GM23338 (cell line): ENCODE measurements at regions not wholly inside any gene's neighbourhood (a gene's known extent, or its start where the extent isn't known, plus 50 kb on each side); places are given as distances from the start of the nearest gene placed in this dataset.

ENCODE experiments used
- ATAC-seq: fragments of 200-7000 bp; cut with Tn5 transposase; 3 replicates; pipeline ENCODE4 v1.9.1; 2020
- DNase-seq: peaks from one replicate; pipeline ENCODE4 v3.0.0-alpha.2; 2015; ENCODE audit warnings: low spot score
- H2AFZ ChIP-seq: fragments of 200-600 bp; sonication (generic); 2 replicates; pipeline ENCODE4 v1.8.0; 2016; ENCODE audit warnings: antibody characterized with exemption, mild to moderate bottlenecking, moderate library complexity
- H3F3A ChIP-seq: fragments of 200-600 bp; sonication (generic); replicated peaks from 2 replicates; pipeline ENCODE4 v1.8.0; 2017; ENCODE audit warnings: antibody characterized with exemption, mixed run types, low read depth
- H3K27ac ChIP-seq: fragments of 200-600 bp; sonication (generic); 2 replicates; pipeline ENCODE4 v1.6.1; 2016; ENCODE audit warnings: low read depth
- H3K27me3 ChIP-seq: fragments of 200-600 bp; sonication (generic); 2 replicates; pipeline ENCODE4 v1.8.0; 2016; ENCODE audit warnings: mild to moderate bottlenecking, mixed run types, moderate library complexity; ENCODE audit not compliant: insufficient read depth
- H3K36me3 ChIP-seq: fragments of 200-600 bp; sonication (generic); 2 replicates; pipeline ENCODE4 v1.8.0; 2016; ENCODE audit warnings: mild to moderate bottlenecking; ENCODE audit not compliant: insufficient read depth
- H3K4me1 ChIP-seq: fragments of 200-600 bp; sonication (generic); 2 replicates; pipeline ENCODE4 v1.8.0; 2016; ENCODE audit warnings: mild to moderate bottlenecking, moderate library complexity; ENCODE audit not compliant: insufficient read depth
- H3K4me2 ChIP-seq: fragments of 200-600 bp; sonication (generic); 2 replicates; pipeline ENCODE4 v1.7.1; 2017; ENCODE audit warnings: mixed run types
- H3K4me3 ChIP-seq: fragments of 200-600 bp; sonication (generic); 2 replicates; pipeline ENCODE4 v1.6.1; 2016; ENCODE audit warnings: mixed run types
- H3K79me2 ChIP-seq: fragments of 200-600 bp; sonication (generic); replicated peaks from 2 replicates; pipeline ENCODE4 v1.8.0; 2017; ENCODE audit warnings: mild to moderate bottlenecking; ENCODE audit not compliant: insufficient read depth
- H3K9me2 ChIP-seq: fragments of 200-600 bp; sonication (generic); 2 replicates; pipeline ENCODE4 v1.8.0; 2017; ENCODE audit not compliant: insufficient read depth
- H4K20me1 ChIP-seq: fragments of 200-600 bp; sonication (generic); replicated peaks from 2 replicates; pipeline ENCODE4 v1.8.0; 2017; ENCODE audit warnings: mild to moderate bottlenecking; ENCODE audit not compliant: insufficient read depth
- H3K27ac Mint-ChIP-seq: 2 replicates; pipeline ENCODE4 v1.8.0; 2020; ENCODE audit warnings: inconsistent platforms, mild to moderate bottlenecking, moderate library complexity, mixed read lengths
- H3K27me3 Mint-ChIP-seq: 3 replicates; pipeline ENCODE4 v1.8.0; 2022; ENCODE audit warnings: low read depth, mild to moderate bottlenecking, moderate library complexity, mixed read lengths, inconsistent platforms; ENCODE audit not compliant: insufficient read depth, poor library complexity
- H3K36me3 Mint-ChIP-seq: 3 replicates; pipeline ENCODE4 v1.8.0; 2021; ENCODE audit warnings: low read depth, mild to moderate bottlenecking, inconsistent platforms, moderate library complexity, mixed read lengths
- H3K4me1 Mint-ChIP-seq: 3 replicates; pipeline ENCODE4 v1.8.0; 2020; ENCODE audit warnings: mild to moderate bottlenecking, inconsistent platforms, mixed read lengths
- H3K4me3 Mint-ChIP-seq: 3 replicates; pipeline ENCODE4 v1.8.0; 2021; ENCODE audit warnings: moderate library complexity, mild to moderate bottlenecking, inconsistent platforms, mixed read lengths
- H3K9me3 Mint-ChIP-seq: 3 replicates; pipeline ENCODE4 v1.8.0; 2020; ENCODE audit warnings: moderate library complexity, mild to moderate bottlenecking, inconsistent platforms, mixed read lengths
- EZH2 ChIP-seq: fragments of 200-600 bp; sonication (generic); IDR thresholded peaks from one replicate; pipeline ENCODE4 v1.8.0; 2017; ENCODE audit warnings: antibody characterized with exemption, mild to moderate bottlenecking, low read depth; ENCODE audit not compliant: unreplicated experiment
- JUNB ChIP-seq: IDR thresholded peaks from one replicate; pipeline ENCODE4 v1.6.1; 2016; ENCODE audit warnings: antibody characterized with exemption; ENCODE audit not compliant: unreplicated experiment
- POLR2AphosphoS5 ChIP-seq: IDR thresholded peaks from 2 replicates; pipeline ENCODE4 v1.6.1; 2016; ENCODE audit warnings: antibody characterized with exemption, low read depth
- STAT1 ChIP-seq: IDR thresholded peaks from one replicate; pipeline ENCODE4 v1.6.1; 2016; ENCODE audit warnings: antibody characterized with exemption; ENCODE audit not compliant: unreplicated experiment
- ZNF331 ChIP-seq: fragments of 250-450 bp; sonication (Bioruptor Pico); IDR thresholded peaks from 2 replicates; pipeline ENCODE4 v1.5.0; 2020; ENCODE audit warnings: low read depth, mild to moderate bottlenecking, moderate library complexity
- TF ChIP-seq, protein P1 (sequence below): IDR thresholded peaks from one replicate; pipeline ENCODE4 v1.6.1; 2018; ENCODE audit warnings: antibody characterized with exemption; ENCODE audit not compliant: unreplicated experiment
- TF ChIP-seq, protein P2 (sequence below), 2 experiments: fragments of 200-600 bp in 1 of 2; sonication (generic) in 1 of 2; conservative IDR thresholded peaks; 2 replicates each; pipeline versions ENCODE4 v1.5.1 to v1.6.1; 2016 to 2017; ENCODE audit warnings: antibody characterized with exemption in 2 of 2, low read depth in 2 of 2, mild to moderate bottlenecking in 2 of 2, moderate library complexity in 1 of 2
- TF ChIP-seq, protein P3 (sequence below): fragments of 250-450 bp; sonication (Bioruptor Pico); IDR thresholded peaks from 2 replicates; pipeline ENCODE4 v1.5.0; 2020; ENCODE audit warnings: mild to moderate bottlenecking, moderate library complexity

DNA sequence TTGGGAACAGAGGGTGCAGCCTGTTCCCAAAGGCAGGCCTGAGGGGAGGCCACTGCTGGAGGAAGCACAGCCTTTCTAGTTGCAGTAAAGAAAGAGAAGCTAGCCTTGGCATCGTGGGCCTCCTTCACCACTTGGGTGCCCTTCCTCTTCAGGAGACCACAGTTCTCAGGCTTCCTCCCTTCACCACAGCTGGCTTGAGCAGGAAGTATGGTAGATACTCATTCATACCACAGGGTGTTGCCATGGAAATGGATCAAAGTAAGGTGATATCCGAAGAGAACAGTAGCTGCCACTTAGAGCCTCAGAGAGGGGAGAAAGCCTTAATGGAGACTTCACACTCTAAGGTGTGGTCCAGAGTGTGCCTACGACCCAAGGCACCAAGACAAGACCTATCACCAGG, 120.4 kb upstream of the RIPOR2 start:
- Histone ChIP-seq H3K36me3 (0 out of 2 replicates have a peak, but pooled peaks cover 3% of the 10 kb centered on the region), H2AFZ (peak overlapping the region; percentile 14; the same call in 1 of the 2 replicates), H3K27me3 (no peaks in the 10 kb centered on the region), H4K20me1 (no peaks in the 10 kb centered on the region), H3K27ac (no peak overlapping the region), H3K4me2 (no peak overlapping the region), H3F3A (no peaks in the 10 kb centered on the region), H3K79me2 (no peaks in the 10 kb centered on the region), H3K4me3 (no peak overlapping the region), H3K4me1 (no peaks in the 10 kb centered on the region; the same call in 1 of the 2 replicates), H3K9me2 (peaks cover 20% of the 10 kb centered on the region)
- peaks cover 17% of the 10 kb centered on the region for H3K9me3 Mint-ChIP-seq
- no peak overlapping the region for H3K27ac Mint-ChIP-seq
- peaks cover 3% of the 10 kb centered on the region for H3K4me1 Mint-ChIP-seq
- no peak overlapping the region for H3K4me3 Mint-ChIP-seq
- peaks cover 14% of the 10 kb centered on the region; the same call in 1 of the 3 replicates for H3K36me3 Mint-ChIP-seq
- TF ChIP-seq, protein P1, sequence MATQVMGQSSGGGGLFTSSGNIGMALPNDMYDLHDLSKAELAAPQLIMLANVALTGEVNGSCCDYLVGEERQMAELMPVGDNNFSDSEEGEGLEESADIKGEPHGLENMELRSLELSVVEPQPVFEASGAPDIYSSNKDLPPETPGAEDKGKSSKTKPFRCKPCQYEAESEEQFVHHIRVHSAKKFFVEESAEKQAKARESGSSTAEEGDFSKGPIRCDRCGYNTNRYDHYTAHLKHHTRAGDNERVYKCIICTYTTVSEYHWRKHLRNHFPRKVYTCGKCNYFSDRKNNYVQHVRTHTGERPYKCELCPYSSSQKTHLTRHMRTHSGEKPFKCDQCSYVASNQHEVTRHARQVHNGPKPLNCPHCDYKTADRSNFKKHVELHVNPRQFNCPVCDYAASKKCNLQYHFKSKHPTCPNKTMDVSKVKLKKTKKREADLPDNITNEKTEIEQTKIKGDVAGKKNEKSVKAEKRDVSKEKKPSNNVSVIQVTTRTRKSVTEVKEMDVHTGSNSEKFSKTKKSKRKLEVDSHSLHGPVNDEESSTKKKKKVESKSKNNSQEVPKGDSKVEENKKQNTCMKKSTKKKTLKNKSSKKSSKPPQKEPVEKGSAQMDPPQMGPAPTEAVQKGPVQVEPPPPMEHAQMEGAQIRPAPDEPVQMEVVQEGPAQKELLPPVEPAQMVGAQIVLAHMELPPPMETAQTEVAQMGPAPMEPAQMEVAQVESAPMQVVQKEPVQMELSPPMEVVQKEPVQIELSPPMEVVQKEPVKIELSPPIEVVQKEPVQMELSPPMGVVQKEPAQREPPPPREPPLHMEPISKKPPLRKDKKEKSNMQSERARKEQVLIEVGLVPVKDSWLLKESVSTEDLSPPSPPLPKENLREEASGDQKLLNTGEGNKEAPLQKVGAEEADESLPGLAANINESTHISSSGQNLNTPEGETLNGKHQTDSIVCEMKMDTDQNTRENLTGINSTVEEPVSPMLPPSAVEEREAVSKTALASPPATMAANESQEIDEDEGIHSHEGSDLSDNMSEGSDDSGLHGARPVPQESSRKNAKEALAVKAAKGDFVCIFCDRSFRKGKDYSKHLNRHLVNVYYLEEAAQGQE, result no peak
- TF ChIP-seq ZNF331 (CRISPR knock-in tag) (no peak), STAT1 (no peak), POLR2AphosphoS5 (no peak), EZH2 (no peak), JUNB (no peak)
- TF ChIP-seq, protein P2, sequence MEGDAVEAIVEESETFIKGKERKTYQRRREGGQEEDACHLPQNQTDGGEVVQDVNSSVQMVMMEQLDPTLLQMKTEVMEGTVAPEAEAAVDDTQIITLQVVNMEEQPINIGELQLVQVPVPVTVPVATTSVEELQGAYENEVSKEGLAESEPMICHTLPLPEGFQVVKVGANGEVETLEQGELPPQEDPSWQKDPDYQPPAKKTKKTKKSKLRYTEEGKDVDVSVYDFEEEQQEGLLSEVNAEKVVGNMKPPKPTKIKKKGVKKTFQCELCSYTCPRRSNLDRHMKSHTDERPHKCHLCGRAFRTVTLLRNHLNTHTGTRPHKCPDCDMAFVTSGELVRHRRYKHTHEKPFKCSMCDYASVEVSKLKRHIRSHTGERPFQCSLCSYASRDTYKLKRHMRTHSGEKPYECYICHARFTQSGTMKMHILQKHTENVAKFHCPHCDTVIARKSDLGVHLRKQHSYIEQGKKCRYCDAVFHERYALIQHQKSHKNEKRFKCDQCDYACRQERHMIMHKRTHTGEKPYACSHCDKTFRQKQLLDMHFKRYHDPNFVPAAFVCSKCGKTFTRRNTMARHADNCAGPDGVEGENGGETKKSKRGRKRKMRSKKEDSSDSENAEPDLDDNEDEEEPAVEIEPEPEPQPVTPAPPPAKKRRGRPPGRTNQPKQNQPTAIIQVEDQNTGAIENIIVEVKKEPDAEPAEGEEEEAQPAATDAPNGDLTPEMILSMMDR (conservative IDR thresholded peaks at IDR 0.05; ENCODE audit: low read depth in 2 of 2), result no peak
- TF ChIP-seq, protein P3, sequence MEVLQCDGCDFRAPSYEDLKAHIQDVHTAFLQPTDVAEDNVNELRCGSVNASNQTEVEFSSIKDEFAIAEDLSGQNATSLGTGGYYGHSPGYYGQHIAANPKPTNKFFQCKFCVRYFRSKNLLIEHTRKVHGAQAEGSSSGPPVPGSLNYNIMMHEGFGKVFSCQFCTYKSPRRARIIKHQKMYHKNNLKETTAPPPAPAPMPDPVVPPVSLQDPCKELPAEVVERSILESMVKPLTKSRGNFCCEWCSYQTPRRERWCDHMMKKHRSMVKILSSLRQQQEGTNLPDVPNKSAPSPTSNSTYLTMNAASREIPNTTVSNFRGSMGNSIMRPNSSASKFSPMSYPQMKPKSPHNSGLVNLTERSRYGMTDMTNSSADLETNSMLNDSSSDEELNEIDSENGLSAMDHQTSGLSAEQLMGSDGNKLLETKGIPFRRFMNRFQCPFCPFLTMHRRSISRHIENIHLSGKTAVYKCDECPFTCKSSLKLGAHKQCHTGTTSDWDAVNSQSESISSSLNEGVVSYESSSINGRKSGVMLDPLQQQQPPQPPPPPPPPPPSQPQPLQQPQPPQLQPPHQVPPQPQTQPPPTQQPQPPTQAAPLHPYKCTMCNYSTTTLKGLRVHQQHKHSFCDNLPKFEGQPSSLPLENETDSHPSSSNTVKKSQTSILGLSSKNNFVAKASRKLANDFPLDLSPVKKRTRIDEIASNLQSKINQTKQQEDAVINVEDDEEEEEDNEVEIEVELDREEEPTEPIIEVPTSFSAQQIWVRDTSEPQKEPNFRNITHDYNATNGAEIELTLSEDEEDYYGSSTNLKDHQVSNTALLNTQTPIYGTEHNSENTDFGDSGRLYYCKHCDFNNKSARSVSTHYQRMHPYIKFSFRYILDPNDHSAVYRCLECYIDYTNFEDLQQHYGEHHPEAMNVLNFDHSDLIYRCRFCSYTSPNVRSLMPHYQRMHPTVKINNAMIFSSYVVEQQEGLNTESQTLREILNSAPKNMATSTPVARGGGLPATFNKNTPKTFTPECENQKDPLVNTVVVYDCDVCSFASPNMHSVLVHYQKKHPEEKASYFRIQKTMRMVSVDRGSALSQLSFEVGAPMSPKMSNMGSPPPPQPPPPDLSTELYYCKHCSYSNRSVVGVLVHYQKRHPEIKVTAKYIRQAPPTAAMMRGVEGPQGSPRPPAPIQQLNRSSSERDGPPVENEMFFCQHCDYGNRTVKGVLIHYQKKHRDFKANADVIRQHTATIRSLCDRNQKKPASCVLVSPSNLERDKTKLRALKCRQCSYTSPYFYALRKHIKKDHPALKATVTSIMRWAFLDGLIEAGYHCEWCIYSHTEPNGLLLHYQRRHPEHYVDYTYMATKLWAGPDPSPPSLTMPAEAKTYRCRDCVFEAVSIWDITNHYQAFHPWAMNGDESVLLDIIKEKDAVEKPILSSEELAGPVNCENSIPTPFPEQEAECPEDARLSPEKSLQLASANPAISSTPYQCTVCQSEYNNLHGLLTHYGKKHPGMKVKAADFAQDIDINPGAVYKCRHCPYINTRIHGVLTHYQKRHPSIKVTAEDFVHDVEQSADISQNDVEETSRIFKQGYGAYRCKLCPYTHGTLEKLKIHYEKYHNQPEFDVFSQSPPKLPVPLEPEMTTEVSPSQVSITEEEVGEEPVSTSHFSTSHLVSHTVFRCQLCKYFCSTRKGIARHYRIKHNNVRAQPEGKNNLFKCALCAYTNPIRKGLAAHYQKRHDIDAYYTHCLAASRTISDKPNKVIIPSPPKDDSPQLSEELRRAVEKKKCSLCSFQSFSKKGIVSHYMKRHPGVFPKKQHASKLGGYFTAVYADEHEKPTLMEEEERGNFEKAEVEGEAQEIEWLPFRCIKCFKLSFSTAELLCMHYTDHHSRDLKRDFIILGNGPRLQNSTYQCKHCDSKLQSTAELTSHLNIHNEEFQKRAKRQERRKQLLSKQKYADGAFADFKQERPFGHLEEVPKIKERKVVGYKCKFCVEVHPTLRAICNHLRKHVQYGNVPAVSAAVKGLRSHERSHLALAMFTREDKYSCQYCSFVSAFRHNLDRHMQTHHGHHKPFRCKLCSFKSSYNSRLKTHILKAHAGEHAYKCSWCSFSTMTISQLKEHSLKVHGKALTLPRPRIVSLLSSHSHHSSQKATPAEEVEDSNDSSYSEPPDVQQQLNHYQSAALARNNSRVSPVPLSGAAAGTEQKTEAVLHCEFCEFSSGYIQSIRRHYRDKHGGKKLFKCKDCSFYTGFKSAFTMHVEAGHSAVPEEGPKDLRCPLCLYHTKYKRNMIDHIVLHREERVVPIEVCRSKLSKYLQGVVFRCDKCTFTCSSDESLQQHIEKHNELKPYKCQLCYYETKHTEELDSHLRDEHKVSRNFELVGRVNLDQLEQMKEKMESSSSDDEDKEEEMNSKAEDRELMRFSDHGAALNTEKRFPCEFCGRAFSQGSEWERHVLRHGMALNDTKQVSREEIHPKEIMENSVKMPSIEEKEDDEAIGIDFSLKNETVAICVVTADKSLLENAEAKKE (CRISPR knock-in tag), result no peak
- H3K27me3 Mint-ChIP-seq, result peaks cover 7% of the 10 kb centered on the region
- ATAC-seq (no peak), DNase-seq (no peak)
